ENCODE measurements at regions not wholly inside any gene's neighbourhood (a gene's known extent, or its start where the extent isn't known, plus 50 kb on each side); places are given as distances from the start of the nearest gene placed in this dataset.

DNA sequence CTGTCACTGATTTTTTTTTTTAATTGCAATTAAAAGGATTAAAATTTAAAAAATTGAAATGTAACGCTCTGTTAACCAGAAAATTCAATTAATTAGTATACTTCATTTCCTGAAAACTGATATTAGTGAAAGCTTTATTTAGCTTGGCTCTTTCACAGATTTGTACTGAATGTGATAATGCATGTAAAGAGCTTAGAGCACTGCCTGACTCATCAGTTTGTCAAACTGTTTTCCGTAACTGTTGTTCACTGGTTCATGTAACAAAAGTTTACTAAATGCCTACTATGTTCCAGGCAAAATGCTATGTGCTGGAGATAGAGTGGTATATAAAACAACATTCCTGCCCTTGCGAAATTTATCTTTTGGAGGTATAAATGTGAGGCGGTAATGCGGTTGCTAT, 471.7 kb downstream of the SH2D1A start:
- TF ChIP-seq POLR2A (IDR thresholded peaks at IDR 0.05; ENCODE audit: low read depth, low read length) (no peak), POLR2AphosphoS5 (IDR thresholded peaks at IDR 0.05; ENCODE audit: low read depth, low read length) (no peak)

All from GM12892 (cell line).